ENCODE measurements at regions not wholly inside any gene's neighbourhood (a gene's known extent, or its start where the extent isn't known, plus 50 kb on each side); places are given as distances from the start of the nearest gene placed in this dataset.

GRCh38 chr13:97884707-97885468 is 68.6 kb upstream of the IPO5 start:
- in situ Hi-C loops (cut with MboI): no loop called here
- no TSS peak for BruUV-seq (replicated peaks)
- ChIA-PET POLR2A (no interaction called here), CTCF (ENCODE audit: low intra/inter-chr PET ratio) (no interaction called here)
- Histone ChIP-seq H3K4me1 (replicated peaks in 1 of 2; ENCODE audit: control insufficient read depth in 2 of 2, insufficient read depth in 2 of 2, low read length in 2 of 2) (peaks cover 0 to 3% of the 10 kb centered on the region in 2 experiments; a peak in 3 of 5 replicates), H3K9me3 (replicated peaks; ENCODE audit: control insufficient read depth, insufficient read depth, low read depth, low read length) (no peaks in the 10 kb centered on the region), H3K27ac (ENCODE audit: extremely low read depth, low read depth, low read length) (no peak overlapping the region), H3K9ac (ENCODE audit: insufficient read depth in 1 of 2, low read depth in 2 of 2, low read length in 2 of 2) (no peak overlapping the region), H3K4me3 (no peak overlapping the region), H3K79me2 (ENCODE audit: control insufficient read depth, insufficient read depth, low read length) (no peaks in the 10 kb centered on the region), H4K20me1 (replicated peaks; ENCODE audit: control insufficient read depth, insufficient read depth, low read length) (no peaks in the 10 kb centered on the region), H3K27me3 (ENCODE audit: control insufficient read depth in 2 of 2, insufficient read depth in 2 of 2, low read length in 2 of 2) (peaks cover 0 to 12% of the 10 kb centered on the region in 2 experiments; a peak in 2 of 5 replicates), H3K36me3 (ENCODE audit: control insufficient read depth, insufficient read depth, low read length) (no peaks in the 10 kb centered on the region), H2AFZ (ENCODE audit: low read depth, low read length) (no peak overlapping the region), H3K9me1 (ENCODE audit: control insufficient read depth, insufficient read depth, low read length) (no peaks in the 10 kb centered on the region), H3K4me2 (ENCODE audit: insufficient read depth, low read length) (no peak overlapping the region)
- DNase-seq (ENCODE audit: extremely low read depth in 1 of 4, low spot score in 3 of 4): no peak
- intact Hi-C loops (cut with micrococcal nuclease): no loop called here
- ATAC-seq: no peak
- FAIRE-seq: no peak
- 0% methylated on average over 7 of the region's 9 CpGs for WGBS (ENCODE audit: insufficient coverage, low coverage, missing lambda C conversion rate)
- TF ChIP-seq ZBTB8A (IDR thresholded peaks at IDR 0.05; ENCODE audit: partially characterized antibody): no peak
- no peak for TF ChIP-seq SRSF3 (IDR thresholded peaks at IDR 0.05; ENCODE audit: insufficient read depth, low read length)
- no peak for TF ChIP-seq ARHGAP35 (IDR thresholded peaks at IDR 0.05; ENCODE audit: partially characterized antibody)
- TF ChIP-seq TCF7L2 (IDR thresholded peaks at IDR 0.05; ENCODE audit: low read depth, low read length): no peak
- TF ChIP-seq PHF21A (IDR thresholded peaks at IDR 0.05; ENCODE audit: borderline replicate concordance, low read depth): no peak
- no peak for TF ChIP-seq CHCHD3 (CRISPR knock-in tag; IDR thresholded peaks at IDR 0.05)
- TF ChIP-seq NFRKB (IDR thresholded peaks at IDR 0.05; ENCODE audit: low read depth): no peak
- TF ChIP-seq E4F1 (CRISPR knock-in tag; IDR thresholded peaks at IDR 0.05; ENCODE audit: borderline replicate concordance): no peak
- TF ChIP-seq POLR3A (IDR thresholded peaks at IDR 0.05; ENCODE audit: borderline replicate concordance, extremely low read depth, insufficient read depth, insufficient read length): no peak
- TF ChIP-seq TAF1 (IDR thresholded peaks at IDR 0.05; ENCODE audit: control insufficient read depth, extremely low read depth, insufficient read depth, low read length, severe bottlenecking): no peak
- no peak for TF ChIP-seq MBD2 (IDR thresholded peaks at IDR 0.05; ENCODE audit: borderline replicate concordance, low read depth)
- no peak for TF ChIP-seq CAMTA2 (CRISPR knock-in tag; conservative IDR thresholded peaks at IDR 0.05)
- no peak for TF ChIP-seq ZBTB26 (CRISPR knock-in tag; IDR thresholded peaks at IDR 0.05)
- TF ChIP-seq ZNF77 (CRISPR knock-in tag; IDR thresholded peaks at IDR 0.05): no peak
- TF ChIP-seq ELK1 (CRISPR knock-in tag; IDR thresholded peaks at IDR 0.05): no peak
- no peak for TF ChIP-seq MAZ (CRISPR knock-in tag; conservative IDR thresholded peaks at IDR 0.05 in 1 of 2, IDR thresholded peaks at IDR 0.05 in 1 of 2)
- TF ChIP-seq ZNF75A (CRISPR knock-in tag; IDR thresholded peaks at IDR 0.05): no peak

Measured in K562 (cell line).